GM12892 (cell line): ENCODE measurements at regions not wholly inside any gene's neighbourhood (a gene's known extent, or its start where the extent isn't known, plus 50 kb on each side); places are given as distances from the start of the nearest gene placed in this dataset.

Experiments
- DNase-seq: peaks from one replicate; pipeline ENCODE4 v3.0.0; 2011; ENCODE audit not compliant: insufficient read length
- FAIRE-seq: peaks from 2 replicates; lab custom pipeline; 2011; peaks lifted over from hg19 to GRCh38; lab: Jason Lieb, UNC
- POLR2A ChIP-seq: IDR thresholded peaks from 2 replicates; pipeline ENCODE4 v1.6.1; 2011; ENCODE audit warnings: low read depth, low read length, control low read depth
- POLR2AphosphoS5 ChIP-seq: IDR thresholded peaks from 2 replicates; pipeline ENCODE4 v1.6.1; 2011; ENCODE audit warnings: low read depth, low read length, control low read depth
- TAF1 ChIP-seq: IDR thresholded peaks from 2 replicates; pipeline ENCODE4 v1.6.1; 2011; ENCODE audit warnings: low read depth, mild to moderate bottlenecking, control low read depth, low read length, borderline replicate concordance

DNA sequence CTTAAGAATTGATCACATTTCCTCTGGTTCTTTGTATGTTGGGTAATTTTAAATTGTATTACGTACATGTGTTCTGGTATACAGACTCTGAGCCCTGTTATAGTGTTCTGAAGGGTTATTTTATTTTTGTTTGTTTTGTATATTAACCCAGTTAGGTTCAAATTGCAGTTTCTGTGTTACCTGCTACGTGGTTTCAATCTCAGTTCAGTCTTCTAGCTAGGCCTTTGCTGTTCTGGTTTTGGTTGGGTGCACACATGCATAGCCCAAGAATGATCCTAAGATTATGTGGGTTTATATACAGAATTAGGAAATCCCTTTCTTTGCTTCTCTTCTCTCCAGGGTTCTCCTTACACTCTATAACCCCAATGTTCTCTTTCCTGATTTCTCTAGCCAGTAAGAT lies 161.0 kb downstream of the PPP1R2C start:
- DNase-seq (no peak), FAIRE-seq (no peak)
- no peak for TF ChIP-seq POLR2AphosphoS5
- no peak for TF ChIP-seq POLR2A

DNA sequence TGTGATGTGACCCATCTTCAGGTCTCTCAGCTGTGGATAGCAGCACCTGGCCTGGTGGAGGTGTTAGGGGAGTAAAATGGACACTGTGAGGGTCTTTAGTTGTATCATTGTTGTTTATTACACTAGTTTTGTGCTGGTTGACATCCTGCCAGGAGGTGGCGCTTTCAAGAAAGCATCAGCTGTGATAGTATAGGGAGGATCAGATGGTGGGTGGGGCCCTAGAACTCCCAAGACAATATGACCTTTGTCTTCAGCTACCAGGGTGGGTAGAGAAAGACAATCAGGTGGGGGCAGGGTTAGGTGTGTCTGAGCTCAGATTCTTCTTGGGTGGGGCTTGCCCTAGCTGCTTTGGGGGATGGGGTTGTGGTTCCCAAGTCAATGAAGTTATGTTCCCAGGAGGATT lies 162.8 kb downstream of the PPP1R2C start:
- DNase-seq (no peak), FAIRE-seq (peak; percentile 17)
- TF ChIP-seq TAF1 (no peak), POLR2A (no peak), POLR2AphosphoS5 (no peak)

DNA sequence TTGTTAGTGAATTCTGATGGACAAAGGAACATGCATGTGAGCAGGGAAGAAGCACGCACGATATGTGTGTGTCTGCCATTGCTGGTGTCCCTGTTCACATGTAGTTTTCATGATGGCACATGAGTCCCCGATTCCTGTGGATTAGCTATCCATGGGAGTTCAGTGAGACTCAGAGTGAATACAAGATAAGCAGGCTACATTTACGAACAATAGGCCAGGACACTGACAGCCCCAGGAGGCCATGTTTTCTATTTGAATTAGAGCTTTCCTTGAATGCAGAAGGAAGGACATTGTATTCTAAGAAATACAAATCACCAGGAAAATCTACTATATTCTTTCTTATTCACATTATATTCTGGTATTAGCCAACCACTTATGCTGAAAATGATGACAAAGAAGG lies 171.4 kb downstream of the PPP1R2C start:
- no peak for FAIRE-seq
- no peak for DNase-seq
- TF ChIP-seq TAF1 (no peak), POLR2A (no peak), POLR2AphosphoS5 (no peak)

DNA sequence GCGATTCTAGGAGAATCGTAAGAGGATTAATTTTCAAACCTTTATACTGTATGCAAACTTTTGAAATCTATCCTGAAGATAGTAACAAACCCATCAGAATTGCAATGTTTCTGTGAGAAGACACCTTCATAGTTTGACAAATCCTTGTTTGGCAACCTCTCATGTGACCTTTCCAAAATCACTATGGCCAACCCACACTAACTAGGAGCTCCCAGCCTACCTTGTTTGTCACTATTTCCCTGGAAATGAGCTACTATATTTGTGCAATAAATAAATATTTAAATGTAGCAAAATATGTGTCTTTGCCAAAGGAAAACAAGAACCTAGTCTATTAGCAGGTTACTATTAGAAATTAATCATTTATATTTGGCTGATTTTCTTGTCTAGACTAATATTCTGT lies 173.7 kb downstream of the PPP1R2C start:
- FAIRE-seq (no peak), DNase-seq (no peak)
- TF ChIP-seq TAF1, result no peak
- TF ChIP-seq POLR2A, result no peak
- TF ChIP-seq POLR2AphosphoS5, result no peak

DNA sequence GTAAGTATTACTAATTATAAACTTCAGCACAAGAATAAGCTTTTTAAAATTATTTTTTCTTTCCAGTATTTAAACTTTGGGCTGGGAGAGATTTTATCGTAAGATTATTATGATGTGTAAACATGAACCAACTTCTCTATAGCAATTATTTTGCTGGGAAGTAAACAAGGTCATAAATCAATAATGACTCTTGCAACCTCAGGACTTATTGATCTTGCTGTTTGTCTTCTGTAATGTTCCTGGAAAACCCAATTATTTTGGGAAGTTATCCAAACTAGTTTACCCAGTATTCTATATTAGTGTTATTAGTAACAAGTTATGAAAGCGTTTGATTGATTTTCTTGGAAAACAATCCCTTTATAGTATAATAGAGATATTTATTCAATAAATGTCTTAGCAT lies 174.9 kb downstream of the PPP1R2C start:
- DNase-seq (no peak), FAIRE-seq (no peak)
- TF ChIP-seq POLR2AphosphoS5, result no peak
- no peak for TF ChIP-seq POLR2A
- TF ChIP-seq TAF1, result no peak

DNA sequence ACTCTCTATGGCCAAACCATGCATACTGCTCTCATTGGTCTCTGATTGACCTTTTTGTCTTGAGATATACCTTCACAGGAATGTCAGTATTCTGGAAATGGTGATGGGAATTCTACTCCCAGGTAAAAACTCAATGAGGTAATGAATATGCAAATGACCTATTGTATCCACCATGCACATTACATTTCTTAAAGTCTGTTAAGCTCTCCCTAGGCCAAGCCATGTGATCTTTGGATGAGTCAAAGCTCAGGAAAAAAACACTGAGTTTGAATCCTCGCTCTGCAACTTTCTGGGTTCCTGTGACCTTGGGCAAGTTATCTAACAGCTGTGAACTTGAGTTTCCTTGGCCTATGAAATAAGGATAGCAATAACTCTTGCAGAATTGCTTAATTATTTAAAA lies 175.4 kb downstream of the PPP1R2C start:
- TF ChIP-seq POLR2A (no peak), TAF1 (no peak), POLR2AphosphoS5 (no peak)
- DNase-seq, result no peak
- FAIRE-seq, result no peak

DNA sequence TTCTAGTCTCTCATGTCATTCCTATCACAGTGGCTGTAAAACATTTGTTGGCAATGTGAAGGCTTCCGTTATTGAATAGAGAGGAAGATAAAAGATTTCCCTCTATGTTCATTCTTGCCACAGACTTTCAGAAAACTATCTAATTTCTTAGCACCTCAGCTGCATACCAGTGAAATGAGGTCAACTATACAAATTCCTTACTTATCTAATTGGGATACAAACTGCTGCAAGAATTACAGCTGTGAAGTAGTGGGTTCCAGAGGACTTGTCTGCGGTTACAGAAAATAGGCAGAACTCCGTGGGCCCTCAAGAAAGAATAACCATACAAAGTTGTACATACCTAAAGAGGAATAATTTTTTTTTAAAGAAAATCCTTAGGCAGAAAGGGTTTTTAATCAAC lies 175.8 kb downstream of the PPP1R2C start:
- TF ChIP-seq TAF1 (no peak), POLR2A (no peak), POLR2AphosphoS5 (no peak)
- DNase-seq (no peak), FAIRE-seq (no peak)

DNA sequence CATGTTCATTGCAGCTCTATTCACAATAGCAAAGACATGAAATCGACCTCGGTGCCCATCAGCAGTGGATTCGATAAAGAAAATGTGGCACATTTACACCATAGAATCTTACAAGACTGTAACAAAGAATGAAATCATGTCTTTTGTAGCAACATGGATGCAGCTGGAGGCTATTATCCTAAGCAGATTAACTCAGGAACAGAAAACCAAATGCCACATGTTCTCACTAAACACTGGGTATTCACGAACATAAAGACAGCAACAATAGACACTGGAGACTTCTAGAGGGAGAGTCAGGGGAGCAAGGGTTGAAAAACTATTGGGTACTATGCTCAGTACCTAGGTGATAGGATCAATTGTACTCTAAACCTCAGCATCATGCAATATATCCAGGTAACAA lies 180.5 kb downstream of the PPP1R2C start:
- FAIRE-seq, result no peak
- DNase-seq, result no peak
- TF ChIP-seq POLR2AphosphoS5, result no peak
- no peak for TF ChIP-seq TAF1
- TF ChIP-seq POLR2A, result no peak

DNA sequence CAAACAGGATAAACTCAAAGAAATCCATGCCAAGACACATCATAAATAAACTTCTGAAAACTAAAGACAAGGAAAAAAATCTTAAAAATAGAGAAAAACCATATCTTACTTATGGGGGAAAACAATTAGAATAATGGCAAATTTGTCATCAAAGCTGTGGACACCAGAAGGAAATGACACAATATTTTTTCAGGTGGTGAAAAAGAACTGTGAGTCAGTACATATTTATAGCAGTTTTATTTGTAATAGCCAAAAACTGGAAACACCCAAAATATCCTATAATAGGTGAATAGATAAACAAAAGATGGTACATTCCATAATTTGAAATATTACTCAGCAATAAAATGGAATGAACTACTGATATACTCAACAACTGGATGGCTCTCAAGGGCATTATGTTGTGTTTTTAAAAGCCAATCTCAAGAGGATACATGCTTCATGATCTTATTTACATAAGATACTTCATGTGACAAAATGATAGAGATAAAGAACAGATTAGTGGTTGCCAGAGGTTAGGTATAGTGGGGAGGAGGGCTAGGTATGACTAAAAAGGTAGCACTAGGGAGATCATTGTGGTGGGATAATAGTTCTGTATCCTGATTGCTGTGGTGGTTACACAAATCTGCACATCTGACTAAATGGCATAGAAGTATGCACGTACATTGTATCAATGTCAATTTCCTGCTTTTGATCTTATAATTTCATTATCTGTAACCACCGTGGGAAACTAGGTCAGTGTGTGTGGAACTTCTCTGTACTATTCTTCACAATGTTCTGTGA lies 191.9 kb downstream of the PPP1R2C start:
- no peak for TF ChIP-seq POLR2A
- no peak for TF ChIP-seq TAF1
- TF ChIP-seq POLR2AphosphoS5, result no peak
- FAIRE-seq (no peak), DNase-seq (no peak)

DNA sequence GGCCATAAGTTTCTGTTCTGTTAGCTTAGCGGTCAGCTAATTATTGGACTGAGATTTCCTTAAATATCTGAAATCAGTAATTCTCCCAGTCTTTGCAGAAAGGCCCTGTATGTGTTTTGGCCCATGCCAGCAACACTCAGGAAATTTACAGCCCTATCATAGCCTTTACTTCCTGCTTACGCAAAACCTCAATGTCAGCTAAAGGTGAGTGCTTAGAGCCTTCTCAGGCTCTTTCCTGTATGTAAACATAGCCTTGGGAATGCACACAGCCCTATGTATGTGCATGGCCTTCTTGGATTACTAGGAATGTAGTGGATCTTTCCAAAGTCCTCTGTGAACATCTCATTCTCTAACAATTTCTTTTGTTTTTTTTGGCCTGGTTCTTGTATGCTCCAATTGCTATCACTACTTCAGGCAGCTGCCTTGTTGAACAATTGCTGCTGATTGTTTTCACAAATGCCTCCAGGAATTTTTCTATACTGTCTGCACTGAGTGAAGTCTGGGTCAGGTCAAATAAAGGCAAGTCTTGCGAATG lies 200.0 kb downstream of the PPP1R2C start:
- no peak for FAIRE-seq
- no peak for TF ChIP-seq POLR2A
- no peak for DNase-seq

DNA sequence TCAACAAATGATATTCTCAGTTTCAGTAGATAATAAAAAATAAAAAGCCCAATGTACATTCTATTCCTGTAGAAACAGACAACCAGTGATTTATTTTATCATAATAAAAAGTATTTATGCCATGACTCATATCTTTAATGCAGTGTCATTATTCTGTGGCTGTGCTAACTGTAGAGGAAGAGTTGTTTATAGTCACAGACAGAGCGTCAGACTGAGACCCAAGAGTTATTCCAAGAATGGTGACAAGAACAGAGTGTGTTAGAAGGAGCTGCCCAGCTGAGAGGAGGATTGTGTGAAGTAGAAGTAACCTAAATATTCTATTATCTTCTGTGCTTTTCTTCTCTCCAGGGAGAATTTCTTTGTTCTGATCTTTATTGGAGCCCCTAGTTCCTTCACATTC lies 210.7 kb downstream of the PPP1R2C start:
- FAIRE-seq, result no peak
- TF ChIP-seq POLR2A (no peak), POLR2AphosphoS5 (no peak), TAF1 (no peak)
- no peak for DNase-seq

DNA sequence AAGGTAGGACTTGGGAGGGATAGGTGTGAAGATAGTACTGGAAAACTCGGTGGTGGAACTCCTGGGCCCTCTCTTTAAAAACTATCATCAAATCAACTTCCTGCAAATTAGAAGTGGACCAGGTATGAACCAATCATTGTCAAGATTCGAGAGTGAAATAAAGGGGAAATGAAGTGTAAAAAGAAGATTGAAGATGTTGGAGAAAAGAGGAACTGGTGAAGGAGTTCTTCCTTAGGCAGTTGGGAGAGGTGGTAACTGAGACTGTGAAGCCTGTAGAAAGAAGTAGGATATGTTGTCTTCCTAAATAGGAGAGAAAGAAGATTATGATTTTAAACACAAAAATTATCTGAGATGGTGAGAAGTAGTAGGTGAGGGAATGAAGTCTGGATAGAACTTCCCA lies 212.2 kb downstream of the PPP1R2C start:
- FAIRE-seq (no peak), DNase-seq (no peak)
- TF ChIP-seq TAF1 (no peak), POLR2A (no peak), POLR2AphosphoS5 (no peak)

DNA sequence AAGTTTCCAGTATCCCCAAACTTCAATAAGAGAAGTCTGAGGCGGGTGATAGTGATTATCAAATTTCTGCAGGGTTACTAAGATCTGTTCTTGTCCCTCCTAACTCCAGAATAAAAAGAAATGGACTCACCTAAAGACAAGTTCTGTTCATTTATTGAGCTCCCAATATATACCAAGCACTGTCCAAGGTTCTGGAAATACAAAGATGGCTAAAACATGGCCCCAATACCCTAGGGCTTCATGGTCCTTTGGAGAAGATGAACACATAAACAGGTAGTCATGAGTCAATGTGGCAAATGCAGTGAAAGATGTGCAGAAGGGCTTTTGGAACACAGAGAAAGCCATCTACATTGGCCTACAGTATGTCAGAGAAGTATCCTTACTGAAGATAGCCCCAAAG lies 231.2 kb downstream of the PPP1R2C start:
- FAIRE-seq, result no peak

More for the DNA sequence above, 231.2 kb downstream of the PPP1R2C start:
- no peak for TF ChIP-seq TAF1
- no peak for TF ChIP-seq POLR2A
- TF ChIP-seq POLR2AphosphoS5, result no peak
- DNase-seq, result no peak
